SK-N-SH (cell line): ENCODE measurements at regions not wholly inside any gene's neighbourhood (a gene's known extent, or its start where the extent isn't known, plus 50 kb on each side); places are given as distances from the start of the nearest gene placed in this dataset.

Experiments
- CTCF ChIA-PET: fragments of 300-600, 350-600 bp; formaldehyde crosslinking; extraction: SDS; loops from one replicate; lab custom pipeline; 2021; lab: Yijun Ruan, JAX
- POLR2A ChIA-PET: fragments of 350-600 bp; sonication (Branson Sonifier 250); formaldehyde crosslinking; extraction: SDS; loops from one replicate; lab custom pipeline; 2020; ENCODE audit warnings: antibody characterized with exemption, inconsistent platforms; lab: Yijun Ruan, JAX
- DNase-seq: peaks from one replicate; pipeline ENCODE4 v3.0.0; 2012
- H2AFZ ChIP-seq: fragments of 200-600 bp; sonication (generic); 2 replicates; pipeline ENCODE4 v1.8.1; 2016; ENCODE audit warnings: antibody characterized with exemption, mild to moderate bottlenecking, low read depth
- H3F3A ChIP-seq: fragments of 200-600 bp; sonication (generic); replicated peaks from 2 replicates; pipeline ENCODE3; 2016; ENCODE audit warnings: antibody characterized with exemption, mild to moderate bottlenecking; ENCODE audit not compliant: insufficient read depth
- H3K27ac ChIP-seq, 2 experiments: fragments of 200-500 bp in 1 of 2; fragments of 200-600 bp in 1 of 2; sonication (Bioruptor generic) in 1 of 2; sonication (generic), shearing (Covaris generic) in 1 of 2; 2 replicates each; pipeline versions ENCODE4 v1.5.1 to v1.6.1; 2014 to 2016; ENCODE audit warnings: low read depth in 2 of 2, inconsistent platforms in 1 of 2, low read length in 1 of 2, mild to moderate bottlenecking in 1 of 2, mixed read lengths in 1 of 2
- H3K27me3 ChIP-seq: fragments of 200-600 bp; sonication (generic), shearing (Covaris generic); 2 replicates; pipeline ENCODE4 v1.6.1; 2016; ENCODE audit warnings: mixed run types; ENCODE audit not compliant: insufficient read depth
- H3K36me3 ChIP-seq, 2 experiments: fragments of 200-500 bp in 1 of 2; fragments of 200-600 bp in 1 of 2; sonication (Bioruptor generic) in 1 of 2; sonication (generic) in 1 of 2; replicated peaks in 1 of 2; 2 replicates each; pipeline versions ENCODE3 to v1.5.1; 2014 to 2016; ENCODE audit warnings: low read length in 1 of 2, mild to moderate bottlenecking in 1 of 2; ENCODE audit not compliant: insufficient read depth in 2 of 2, control insufficient read depth in 1 of 2
- H3K4me1 ChIP-seq, 2 experiments: fragments of 200-500 bp in 1 of 2; fragments of 200-600 bp in 1 of 2; sonication (Bioruptor generic) in 1 of 2; sonication (generic), shearing (Covaris generic) in 1 of 2; 2 replicates each; pipeline versions ENCODE4 v1.5.1 to v1.6.1; 2014 to 2016; ENCODE audit warnings: low read depth in 1 of 2, low read length in 1 of 2, mixed run types in 1 of 2; ENCODE audit not compliant: insufficient read depth in 2 of 2, control insufficient read depth in 1 of 2
- H3K4me2 ChIP-seq: fragments of 200-600 bp; sonication (generic), shearing (Covaris generic); 2 replicates; pipeline ENCODE4 v1.6.1; 2017; ENCODE audit warnings: mixed run types
- H3K4me3 ChIP-seq, 2 experiments: fragments of 200-500 bp in 1 of 2; fragments of 200-600 bp in 1 of 2; sonication (Bioruptor generic) in 1 of 2; sonication (generic), shearing (Covaris generic) in 1 of 2; 2 replicates each; pipeline versions ENCODE4 v1.5.1 to v1.8.1; 2014 to 2016; ENCODE audit warnings: low read depth in 2 of 2, inconsistent platforms in 1 of 2, low read length in 1 of 2, mild to moderate bottlenecking in 1 of 2, mixed read lengths in 1 of 2, moderate library complexity in 1 of 2
- H3K79me2 ChIP-seq: fragments of 200-600 bp; sonication (generic); 2 replicates; pipeline ENCODE4 v1.8.1; 2017; ENCODE audit warnings: mild to moderate bottlenecking; ENCODE audit not compliant: insufficient read depth
- H3K9ac ChIP-seq: fragments of 200-600 bp; sonication (generic); 2 replicates; pipeline ENCODE4 v1.6.1; 2017; ENCODE audit warnings: mixed run types
- H3K9me2 ChIP-seq: fragments of 200-600 bp; sonication (generic); 2 replicates; pipeline ENCODE4 v1.6.1; 2017; ENCODE audit warnings: mixed run types
- H3K9me3 ChIP-seq: fragments of 200-600 bp; sonication (generic); 2 replicates; pipeline ENCODE4 v1.6.1; 2017; ENCODE audit warnings: mixed run types, mild to moderate bottlenecking, moderate library complexity
- H4K20me1 ChIP-seq: fragments of 200-600 bp; sonication (generic); 2 replicates; pipeline ENCODE4 v1.6.1; 2017; ENCODE audit warnings: mild to moderate bottlenecking, mixed run types; ENCODE audit not compliant: insufficient read depth
- ELF1 ChIP-seq: IDR thresholded peaks from 2 replicates; pipeline ENCODE4 v1.4.0; 2012
- EP300 ChIP-seq, 2 experiments: IDR thresholded peaks; 2 replicates each; pipeline versions ENCODE4 v1.4.0 to v1.6.1; 2012; ENCODE audit warnings: borderline replicate concordance in 1 of 2, low read depth in 1 of 2, low read length in 1 of 2
- EZH2phosphoT487 ChIP-seq: fragments of 200-600 bp; sonication (generic); IDR thresholded peaks from 2 replicates; pipeline ENCODE4 v1.6.1; 2017; ENCODE audit warnings: low read depth, mixed run types, mild to moderate bottlenecking, antibody characterized with exemption, moderate library complexity, borderline replicate concordance
- FOSL2 ChIP-seq: IDR thresholded peaks from 2 replicates; pipeline ENCODE4 v1.4.0; 2012; ENCODE audit warnings: low read depth, mild to moderate bottlenecking, moderate library complexity, borderline replicate concordance
- FOXJ3 ChIP-seq: sonication (generic); formaldehyde crosslinking; IDR thresholded peaks from 2 replicates; pipeline ENCODE4 v1.5.1; 2020; ENCODE audit warnings: mild to moderate bottlenecking, missing genetic modification reagents
- GATA2 ChIP-seq: sonication (generic); formaldehyde crosslinking; IDR thresholded peaks from 2 replicates; pipeline ENCODE4 v1.5.0; 2020; ENCODE audit warnings: mild to moderate bottlenecking, missing genetic modification reagents
- POLR2AphosphoS5 ChIP-seq: IDR thresholded peaks from 2 replicates; pipeline ENCODE4 v1.6.1; 2012; ENCODE audit warnings: low read depth, low read length
- RAD21 ChIP-seq: IDR thresholded peaks from 2 replicates; pipeline ENCODE4 v1.6.1; 2012; ENCODE audit warnings: mild to moderate bottlenecking, low read length
- RFX5 ChIP-seq: IDR thresholded peaks from 2 replicates; pipeline ENCODE4 v1.6.1; 2012; ENCODE audit warnings: mild to moderate bottlenecking, improper control_type of control experiment, low read length
- TAF1 ChIP-seq: IDR thresholded peaks from 2 replicates; pipeline ENCODE4 v1.6.1; 2012; ENCODE audit warnings: low read depth, mild to moderate bottlenecking, low read length, moderate library complexity, borderline replicate concordance
- WGBS: methylation state at CpG from one replicate; pipeline ENCODE4 v1.1.6; 2017; ENCODE audit warnings: low lambda C conversion rate; 5-methylcytosine and 5-hydroxymethylcytosine counted together
- TF ChIP-seq, protein P1 (sequence below): IDR thresholded peaks from 2 replicates; pipeline ENCODE4 v1.4.0; 2012; ENCODE audit warnings: low read depth
- TF ChIP-seq, protein P2 (sequence below): fragments of 150-350 bp; IDR thresholded peaks from 2 replicates; pipeline ENCODE4 v1.6.1; 2016; ENCODE audit warnings: mild to moderate bottlenecking, low read depth, low read length
- TF ChIP-seq, protein P3 (sequence below): IDR thresholded peaks from 2 replicates; pipeline ENCODE4 v1.4.0; 2012; ENCODE audit warnings: low read depth, borderline replicate concordance
- TF ChIP-seq, protein P4 (sequence below): fragments of 200-600 bp; sonication (generic); IDR thresholded peaks from 2 replicates; pipeline ENCODE4 v1.6.1; 2017; ENCODE audit warnings: antibody characterized with exemption, mild to moderate bottlenecking, moderate library complexity
- TF ChIP-seq, protein P5 (sequence below): fragments of 150-350 bp; IDR thresholded peaks from 2 replicates; pipeline ENCODE4 v1.6.1; 2017; ENCODE audit warnings: antibody characterized with exemption, low read length, low read depth, borderline replicate concordance

DNA sequence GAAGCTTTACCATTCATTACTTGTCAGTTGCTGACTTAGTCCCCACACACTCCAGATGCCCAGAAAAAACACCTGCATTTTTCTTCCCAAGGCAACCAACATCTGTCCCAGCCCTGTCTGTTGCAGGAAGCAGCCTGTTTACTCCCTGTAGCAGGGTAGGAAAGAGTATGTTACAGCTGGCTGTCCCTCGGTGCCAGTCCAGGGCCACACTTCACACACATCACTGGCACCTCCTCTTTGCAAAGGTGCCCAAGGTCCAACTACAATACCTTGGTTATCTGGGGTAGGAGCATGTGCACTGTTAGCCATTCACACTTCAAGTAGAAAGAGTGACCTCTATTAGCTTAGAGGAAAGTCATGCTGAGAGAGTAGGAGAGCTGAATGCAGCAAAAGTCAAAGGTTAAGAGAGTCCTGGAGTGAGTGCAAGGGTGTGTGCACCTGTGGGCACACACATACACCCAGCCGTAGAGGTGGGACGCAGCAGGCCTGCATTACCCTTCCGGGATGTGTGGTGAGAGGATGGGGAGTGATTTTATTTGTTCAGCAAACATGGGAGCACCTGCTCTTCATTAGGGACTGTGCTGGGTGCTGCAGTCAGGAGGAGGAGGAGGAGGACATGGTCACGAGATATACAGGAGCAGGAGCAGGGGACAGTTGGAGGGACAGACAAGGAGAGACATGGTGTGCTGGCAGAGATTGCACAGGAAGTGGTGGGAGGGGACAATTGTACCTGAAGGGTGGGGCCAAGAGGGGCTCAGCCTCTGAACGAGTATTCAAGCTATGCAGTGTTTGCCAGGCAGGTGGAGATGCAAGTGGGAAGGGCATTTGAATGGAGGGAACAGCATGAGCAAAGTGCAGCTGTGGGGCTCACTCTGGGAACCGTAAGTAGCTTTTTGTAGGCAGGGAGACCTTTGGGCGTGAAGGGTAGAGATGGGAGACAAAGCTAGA lies 69.8 kb downstream of the TSN start:
- Histone ChIP-seq H3K27me3 (no peaks in the 10 kb centered on the region), H3K27ac (no peak overlapping the region), H3K9me2 (no peaks in the 10 kb centered on the region), H3K36me3 (no peaks in the 10 kb centered on the region), H3F3A (no peaks in the 10 kb centered on the region), H3K4me2 (no peak overlapping the region), H3K4me1 (no peaks in the 10 kb centered on the region), H3K79me2 (no peaks in the 10 kb centered on the region), H4K20me1 (no peaks in the 10 kb centered on the region), H2AFZ (no peak overlapping the region), H3K9me3 (no peaks in the 10 kb centered on the region), H3K4me3 (no peak overlapping the region), H3K9ac (no peak overlapping the region)
- WGBS = 31% methylated on average over 8 of the region's 8 CpGs
- TF ChIP-seq FOSL2 = no peak
- TF ChIP-seq, protein P1, sequence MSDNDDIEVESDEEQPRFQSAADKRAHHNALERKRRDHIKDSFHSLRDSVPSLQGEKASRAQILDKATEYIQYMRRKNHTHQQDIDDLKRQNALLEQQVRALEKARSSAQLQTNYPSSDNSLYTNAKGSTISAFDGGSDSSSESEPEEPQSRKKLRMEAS = no peak
- no peak for TF ChIP-seq RAD21
- TF ChIP-seq, protein P2, sequence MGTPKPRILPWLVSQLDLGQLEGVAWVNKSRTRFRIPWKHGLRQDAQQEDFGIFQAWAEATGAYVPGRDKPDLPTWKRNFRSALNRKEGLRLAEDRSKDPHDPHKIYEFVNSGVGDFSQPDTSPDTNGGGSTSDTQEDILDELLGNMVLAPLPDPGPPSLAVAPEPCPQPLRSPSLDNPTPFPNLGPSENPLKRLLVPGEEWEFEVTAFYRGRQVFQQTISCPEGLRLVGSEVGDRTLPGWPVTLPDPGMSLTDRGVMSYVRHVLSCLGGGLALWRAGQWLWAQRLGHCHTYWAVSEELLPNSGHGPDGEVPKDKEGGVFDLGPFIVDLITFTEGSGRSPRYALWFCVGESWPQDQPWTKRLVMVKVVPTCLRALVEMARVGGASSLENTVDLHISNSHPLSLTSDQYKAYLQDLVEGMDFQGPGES = no peak
- TF ChIP-seq FOXJ3 (CRISPR knock-in tag) = no peak
- TF ChIP-seq, protein P3, sequence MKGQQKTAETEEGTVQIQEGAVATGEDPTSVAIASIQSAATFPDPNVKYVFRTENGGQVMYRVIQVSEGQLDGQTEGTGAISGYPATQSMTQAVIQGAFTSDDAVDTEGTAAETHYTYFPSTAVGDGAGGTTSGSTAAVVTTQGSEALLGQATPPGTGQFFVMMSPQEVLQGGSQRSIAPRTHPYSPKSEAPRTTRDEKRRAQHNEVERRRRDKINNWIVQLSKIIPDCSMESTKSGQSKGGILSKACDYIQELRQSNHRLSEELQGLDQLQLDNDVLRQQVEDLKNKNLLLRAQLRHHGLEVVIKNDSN = no peak
- TF ChIP-seq EZH2phosphoT487 = no peak
- TF ChIP-seq ELF1 = no peak
- TF ChIP-seq GATA2 = no peak
- TF ChIP-seq TAF1 = no peak
- no peak for TF ChIP-seq POLR2AphosphoS5
- TF ChIP-seq, protein P4, sequence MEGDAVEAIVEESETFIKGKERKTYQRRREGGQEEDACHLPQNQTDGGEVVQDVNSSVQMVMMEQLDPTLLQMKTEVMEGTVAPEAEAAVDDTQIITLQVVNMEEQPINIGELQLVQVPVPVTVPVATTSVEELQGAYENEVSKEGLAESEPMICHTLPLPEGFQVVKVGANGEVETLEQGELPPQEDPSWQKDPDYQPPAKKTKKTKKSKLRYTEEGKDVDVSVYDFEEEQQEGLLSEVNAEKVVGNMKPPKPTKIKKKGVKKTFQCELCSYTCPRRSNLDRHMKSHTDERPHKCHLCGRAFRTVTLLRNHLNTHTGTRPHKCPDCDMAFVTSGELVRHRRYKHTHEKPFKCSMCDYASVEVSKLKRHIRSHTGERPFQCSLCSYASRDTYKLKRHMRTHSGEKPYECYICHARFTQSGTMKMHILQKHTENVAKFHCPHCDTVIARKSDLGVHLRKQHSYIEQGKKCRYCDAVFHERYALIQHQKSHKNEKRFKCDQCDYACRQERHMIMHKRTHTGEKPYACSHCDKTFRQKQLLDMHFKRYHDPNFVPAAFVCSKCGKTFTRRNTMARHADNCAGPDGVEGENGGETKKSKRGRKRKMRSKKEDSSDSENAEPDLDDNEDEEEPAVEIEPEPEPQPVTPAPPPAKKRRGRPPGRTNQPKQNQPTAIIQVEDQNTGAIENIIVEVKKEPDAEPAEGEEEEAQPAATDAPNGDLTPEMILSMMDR = no peak
- TF ChIP-seq RFX5 = no peak
- TF ChIP-seq, protein P5, sequence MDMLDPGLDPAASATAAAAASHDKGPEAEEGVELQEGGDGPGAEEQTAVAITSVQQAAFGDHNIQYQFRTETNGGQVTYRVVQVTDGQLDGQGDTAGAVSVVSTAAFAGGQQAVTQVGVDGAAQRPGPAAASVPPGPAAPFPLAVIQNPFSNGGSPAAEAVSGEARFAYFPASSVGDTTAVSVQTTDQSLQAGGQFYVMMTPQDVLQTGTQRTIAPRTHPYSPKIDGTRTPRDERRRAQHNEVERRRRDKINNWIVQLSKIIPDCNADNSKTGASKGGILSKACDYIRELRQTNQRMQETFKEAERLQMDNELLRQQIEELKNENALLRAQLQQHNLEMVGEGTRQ = no peak
- TF ChIP-seq EP300 (IDR thresholded peaks at IDR 0.05; ENCODE audit: borderline replicate concordance in 1 of 2, low read depth in 1 of 2, low read length in 1 of 2) = no peak
- POLR2A ChIA-PET = no interaction called here
- CTCF ChIA-PET = interaction anchor here (1.0 to 1.4 kb wide), 2 partner anchors 10 to 14 kb away, joined by 3 to 5 read pairs; no protein-coding TSS in a partner anchor
- no peak for DNase-seq
